Lower lobe of right lung (tissue), 2 donors: ENCODE measurements at regions not wholly inside any gene's neighbourhood (a gene's known extent, or its start where the extent isn't known, plus 50 kb on each side); places are given as distances from the start of the nearest gene placed in this dataset.

Source experiments
- ATAC-seq, 2 donors: fragments of 200-7000 bp; cut with Tn5 transposase; one replicate each; pipeline ENCODE4 v1.9.1; 2020 to 2022; ENCODE audit warnings: mild to moderate bottlenecking in 2 of 2, moderate library complexity in 2 of 2
- DNase-seq: peaks from one replicate; pipeline ENCODE4 v3.0.0-alpha.2; 2020
- H3K27ac ChIP-seq: fragments of 200-600 bp; one replicate; pipeline ENCODE4 v1.8.0; 2022
- H3K27me3 ChIP-seq: fragments of 200-600 bp; one replicate; pipeline ENCODE4 v1.8.0; 2022; ENCODE audit warnings: low read depth
- H3K36me3 ChIP-seq: fragments of 200-600 bp; one replicate; pipeline ENCODE4 v1.8.0; 2022; ENCODE audit warnings: mild to moderate bottlenecking
- H3K4me1 ChIP-seq: fragments of 200-600 bp; one replicate; pipeline ENCODE4 v1.8.0; 2022
- H3K4me3 ChIP-seq: fragments of 200-600 bp; one replicate; pipeline ENCODE4 v1.8.0; 2022; ENCODE audit warnings: mild to moderate bottlenecking
- H3K9me3 ChIP-seq: fragments of 200-600 bp; one replicate; pipeline ENCODE4 v1.8.0; 2022
- intact Hi-C: fragments of 100-400 bp; cut with DNase I; formaldehyde crosslinking; loops from one replicate; pipeline ENCODE4 v1.11.0; 2022
- TF ChIP-seq, protein P1 (sequence below): fragments of 200-600 bp; IDR thresholded peaks from one replicate; pipeline ENCODE4 v1.8.0; 2022; ENCODE audit warnings: antibody characterized with exemption, mild to moderate bottlenecking
- donor health status: DM: no; HTN: yes; CAD: no; lungs with severe emphysema.

DNA sequence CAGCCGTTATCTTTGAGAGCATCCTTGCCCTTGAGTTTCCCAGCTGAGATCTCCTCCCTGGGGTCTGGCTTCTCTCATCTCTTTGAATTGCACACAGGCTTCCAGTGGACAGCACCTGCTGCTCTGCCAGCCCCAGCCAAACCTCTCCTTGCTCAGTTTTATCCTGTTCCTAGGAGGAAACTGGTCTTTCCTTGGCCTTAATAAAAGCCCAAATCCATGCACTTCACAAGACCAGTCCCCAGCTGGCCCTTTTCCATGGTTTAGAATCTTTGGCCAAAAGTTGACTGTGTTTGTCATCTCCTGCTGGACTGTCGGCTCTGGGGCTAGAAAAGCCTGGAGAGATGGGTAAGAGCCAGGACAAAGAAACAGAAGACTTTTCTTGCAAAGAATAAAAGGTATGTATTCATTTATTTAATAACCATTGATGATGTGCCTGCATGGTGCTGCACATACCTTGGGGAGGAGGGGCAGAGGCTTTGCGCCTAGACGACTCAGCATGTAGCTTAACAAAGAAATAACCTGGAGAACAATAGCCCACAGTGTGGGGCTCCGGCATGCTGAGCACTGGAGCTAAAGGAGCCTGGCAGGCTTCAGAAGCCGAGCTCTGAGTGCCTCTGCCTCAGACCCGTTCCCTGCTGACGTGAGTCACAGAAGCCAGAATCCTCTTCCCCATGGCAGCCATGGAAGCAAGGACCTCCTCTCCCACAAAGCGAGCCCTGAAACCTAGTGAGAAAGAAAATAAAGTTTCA is 319.3 kb upstream of the B3GAT1 start:
- no peak overlapping the region for H3K4me3 ChIP-seq
- intact Hi-C loops = no loop called here
- DNase-seq = no peak
- H3K27ac ChIP-seq = no peak overlapping the region
- TF ChIP-seq, protein P1, sequence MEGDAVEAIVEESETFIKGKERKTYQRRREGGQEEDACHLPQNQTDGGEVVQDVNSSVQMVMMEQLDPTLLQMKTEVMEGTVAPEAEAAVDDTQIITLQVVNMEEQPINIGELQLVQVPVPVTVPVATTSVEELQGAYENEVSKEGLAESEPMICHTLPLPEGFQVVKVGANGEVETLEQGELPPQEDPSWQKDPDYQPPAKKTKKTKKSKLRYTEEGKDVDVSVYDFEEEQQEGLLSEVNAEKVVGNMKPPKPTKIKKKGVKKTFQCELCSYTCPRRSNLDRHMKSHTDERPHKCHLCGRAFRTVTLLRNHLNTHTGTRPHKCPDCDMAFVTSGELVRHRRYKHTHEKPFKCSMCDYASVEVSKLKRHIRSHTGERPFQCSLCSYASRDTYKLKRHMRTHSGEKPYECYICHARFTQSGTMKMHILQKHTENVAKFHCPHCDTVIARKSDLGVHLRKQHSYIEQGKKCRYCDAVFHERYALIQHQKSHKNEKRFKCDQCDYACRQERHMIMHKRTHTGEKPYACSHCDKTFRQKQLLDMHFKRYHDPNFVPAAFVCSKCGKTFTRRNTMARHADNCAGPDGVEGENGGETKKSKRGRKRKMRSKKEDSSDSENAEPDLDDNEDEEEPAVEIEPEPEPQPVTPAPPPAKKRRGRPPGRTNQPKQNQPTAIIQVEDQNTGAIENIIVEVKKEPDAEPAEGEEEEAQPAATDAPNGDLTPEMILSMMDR = no peak
- H3K4me1 ChIP-seq = no peaks in the 10 kb centered on the region
- peaks cover 3% of the 10 kb centered on the region for H3K27me3 ChIP-seq
- ATAC-seq = no peak
- no peaks in the 10 kb centered on the region for H3K9me3 ChIP-seq
- no peaks in the 10 kb centered on the region for H3K36me3 ChIP-seq

DNA sequence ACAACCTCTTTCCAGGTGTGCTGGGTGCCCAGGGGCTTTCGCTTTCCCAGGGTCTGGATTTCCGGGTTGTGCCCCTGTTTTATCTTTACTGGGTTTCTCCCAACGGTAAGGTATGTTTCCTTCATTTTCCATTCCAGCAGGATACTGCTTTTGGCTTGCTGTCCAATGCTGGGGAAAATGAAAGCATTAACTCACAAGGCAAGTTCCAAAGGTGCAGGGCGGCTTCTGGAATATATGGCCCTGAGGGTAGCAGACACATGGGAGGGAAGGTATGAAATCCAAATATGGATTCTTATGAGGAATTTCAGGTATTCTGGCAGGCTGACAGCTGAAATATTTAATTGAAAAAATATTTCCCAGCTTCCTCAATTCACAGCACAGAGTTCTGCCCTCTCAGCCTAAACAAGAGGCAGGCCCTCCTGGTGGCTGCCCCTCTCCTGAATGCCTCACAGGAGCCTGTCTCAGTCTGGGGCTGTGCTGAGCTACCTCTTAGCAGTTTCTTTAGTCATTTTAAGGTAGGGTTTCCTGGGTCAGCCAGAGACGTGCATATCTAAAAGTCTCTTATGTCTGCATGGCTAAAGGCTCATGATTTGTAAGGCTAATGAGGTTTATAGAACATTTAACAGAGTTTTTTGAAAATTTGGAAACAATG is 318.6 kb upstream of the B3GAT1 start:
- peaks cover 3% of the 10 kb centered on the region for H3K27me3 ChIP-seq
- no peaks in the 10 kb centered on the region for H3K36me3 ChIP-seq
- H3K27ac ChIP-seq = no peak overlapping the region
- no peak overlapping the region for H3K4me3 ChIP-seq
- TF ChIP-seq, protein P1 = no peak
- no peaks in the 10 kb centered on the region for H3K9me3 ChIP-seq
- H3K4me1 ChIP-seq = no peaks in the 10 kb centered on the region
- DNase-seq (no peak), ATAC-seq (no peak)
- intact Hi-C loops = no loop called here

DNA sequence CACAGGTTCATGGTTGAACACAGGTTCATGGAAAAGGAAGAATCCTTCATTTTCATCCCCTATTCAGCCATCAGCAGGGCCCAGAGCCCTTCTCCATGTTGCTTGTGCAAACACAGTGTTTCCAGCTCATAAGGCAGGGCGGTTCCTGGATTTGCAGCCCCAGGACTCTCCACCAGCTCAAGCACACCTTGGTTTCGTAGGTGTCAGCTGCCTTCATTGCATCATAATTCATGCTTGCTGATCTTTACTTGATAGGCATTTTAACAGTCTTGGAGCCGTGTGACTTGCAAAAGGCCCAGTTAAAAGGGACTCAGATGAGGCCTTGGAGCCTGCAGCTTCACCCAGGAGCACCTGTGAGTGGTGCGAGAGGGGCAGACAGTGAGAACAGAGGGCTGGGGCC is 318.1 kb upstream of the B3GAT1 start:
- ATAC-seq = no peak
- no peak overlapping the region for H3K27ac ChIP-seq
- intact Hi-C loops = no loop called here

DNA sequence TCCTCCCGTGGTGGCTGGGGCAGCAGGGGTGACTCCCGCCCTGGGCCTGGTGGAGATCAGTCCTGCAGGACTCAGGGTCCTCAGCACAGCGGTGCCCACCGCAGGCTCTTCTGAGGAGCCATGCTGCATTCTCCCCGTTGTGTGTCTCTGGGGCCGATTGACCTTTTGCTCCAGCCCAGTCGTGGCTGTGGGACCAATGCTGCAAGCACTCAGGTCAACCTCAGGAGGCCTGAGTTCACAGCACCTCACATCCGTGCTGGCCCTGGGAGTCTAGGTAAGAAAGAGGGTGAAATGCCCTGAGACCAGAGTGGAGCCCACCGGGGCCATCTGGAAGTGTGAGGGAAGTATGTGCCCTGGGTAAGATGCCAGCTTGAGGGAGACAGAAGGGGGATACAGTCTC is 316.1 kb upstream of the B3GAT1 start:
- H3K27me3 ChIP-seq = peaks cover 17% of the 10 kb centered on the region
- H3K9me3 ChIP-seq = no peaks in the 10 kb centered on the region
- H3K4me1 ChIP-seq = no peaks in the 10 kb centered on the region
- DNase-seq (no peak), ATAC-seq (no peak)
- H3K4me3 ChIP-seq = no peak overlapping the region
- H3K36me3 ChIP-seq = no peaks in the 10 kb centered on the region
- TF ChIP-seq, protein P1 = no peak
- intact Hi-C loops = no loop called here
- no peak overlapping the region for H3K27ac ChIP-seq

More for the DNA sequence above, 318.1 kb upstream of the B3GAT1 start:
- H3K4me3 ChIP-seq = no peak overlapping the region
- H3K27me3 ChIP-seq = peaks cover 6% of the 10 kb centered on the region
- H3K4me1 ChIP-seq = no peaks in the 10 kb centered on the region
- no peak for DNase-seq
- H3K36me3 ChIP-seq = no peaks in the 10 kb centered on the region
- TF ChIP-seq, protein P1 = no peak
- H3K9me3 ChIP-seq = no peaks in the 10 kb centered on the region

DNA sequence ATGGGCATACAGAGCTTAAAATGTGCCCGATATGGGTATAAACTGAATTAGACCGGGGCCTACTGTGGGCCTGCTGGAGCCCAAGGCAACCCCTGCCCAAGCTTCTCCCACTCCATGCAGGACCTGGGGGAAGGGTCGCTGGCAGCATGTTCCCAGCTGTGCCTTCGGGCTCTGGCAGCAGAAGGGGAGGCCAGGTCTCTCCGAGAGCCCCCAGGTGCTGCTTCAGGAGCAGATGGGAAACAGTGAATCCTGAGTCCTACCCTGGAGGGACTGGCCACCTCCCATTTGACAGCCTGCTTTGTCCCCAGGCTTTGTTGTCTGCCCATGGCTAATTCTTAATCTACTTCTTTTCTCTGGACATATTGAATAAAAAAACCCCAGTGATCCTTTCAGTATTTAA is 315.6 kb upstream of the B3GAT1 start:
- Histone ChIP-seq H3K9me3 (no peaks in the 10 kb centered on the region), H3K36me3 (no peaks in the 10 kb centered on the region), H3K27me3 (peaks cover 17% of the 10 kb centered on the region), H3K27ac (no peak overlapping the region), H3K4me1 (no peaks in the 10 kb centered on the region), H3K4me3 (no peak overlapping the region)
- TF ChIP-seq, protein P1 = no peak
- no peak for DNase-seq
- ATAC-seq = no peak
- intact Hi-C loops = no loop called here
